Effector CD4-positive, alpha-beta T cell (primary cell): ENCODE measurements at regions not wholly inside any gene's neighbourhood (a gene's known extent, or its start where the extent isn't known, plus 50 kb on each side); places are given as distances from the start of the nearest gene placed in this dataset.

Source experiments
- DNase-seq: peaks from one replicate; pipeline ENCODE4 v3.0.0-alpha.2; 2020

GRCh38 chr10:69741252-69741651 is 60.5 kb upstream of the COL13A1 start:
- DNase-seq = no peak

- DNase-seq = no peak
These were observed 59.9 kb upstream of the COL13A1 start for GRCh38 chr10:69741671-69742355.

GRCh38 chr10:69742356-69742695 is 59.4 kb upstream of the COL13A1 start:
- no peak for DNase-seq

- DNase-seq = no peak
These were observed 58.6 kb upstream of the COL13A1 start for GRCh38 chr10:69742928-69743602.

GRCh38 chr10:69744971-69745370 is 56.7 kb upstream of the COL13A1 start:
- no peak for DNase-seq

GRCh38 chr10:69745698-69746097 is 56.0 kb upstream of the COL13A1 start:
- DNase-seq = no peak

GRCh38 chr10:69747179-69747578 is 54.5 kb upstream of the COL13A1 start:
- no peak for DNase-seq

GRCh38 chr10:69748621-69749020 is 53.1 kb upstream of the COL13A1 start:
- no peak for DNase-seq

GRCh38 chr10:69749178-69750010 is 52.3 kb upstream of the COL13A1 start:
- no peak for DNase-seq

- DNase-seq = no peak
These were observed 51.7 kb upstream of the COL13A1 start for GRCh38 chr10:69750011-69750373.

- no peak for DNase-seq
These were observed 51.0 kb upstream of the COL13A1 start for GRCh38 chr10:69750725-69751124.

- DNase-seq = no peak
These were observed 50.5 kb upstream of the COL13A1 start for GRCh38 chr10:69751214-69751613.
